H9 (cell line): ENCODE measurements at regions not wholly inside any gene's neighbourhood (a gene's known extent, or its start where the extent isn't known, plus 50 kb on each side); places are given as distances from the start of the nearest gene placed in this dataset.

ENCODE experiments used
- DNase-seq: peaks from one replicate; pipeline ENCODE4 v3.0.0-alpha.2; 2017
- H2AFZ ChIP-seq: one replicate; pipeline ENCODE4 v1.6.1; 2013; ENCODE audit warnings: mild to moderate bottlenecking, low read length, control low read depth, moderate library complexity
- H2AK5ac ChIP-seq: 2 replicates; pipeline ENCODE4 v1.6.1; 2013; ENCODE audit warnings: low read length, control low read depth, mixed read lengths; ENCODE audit not compliant: insufficient read length
- H2BK120ac ChIP-seq: one replicate; pipeline ENCODE4 v1.6.1; 2013; ENCODE audit warnings: low read depth, mild to moderate bottlenecking, low read length, control low read depth, inconsistent platforms; ENCODE audit not compliant: poor library complexity, severe bottlenecking
- H2BK12ac ChIP-seq: 2 replicates; pipeline ENCODE4 v1.6.1; 2013; ENCODE audit warnings: low read length, control low read depth, mixed read lengths, low read depth; ENCODE audit not compliant: insufficient read length
- H2BK15ac ChIP-seq: 2 replicates; pipeline ENCODE4 v1.6.1; 2013; ENCODE audit warnings: low read depth, low read length, control low read depth
- H2BK20ac ChIP-seq: one replicate; pipeline ENCODE4 v1.6.1; 2013; ENCODE audit warnings: low read depth, mild to moderate bottlenecking, low read length, control low read depth, inconsistent platforms; ENCODE audit not compliant: poor library complexity, severe bottlenecking
- H2BK5ac ChIP-seq: 2 replicates; pipeline ENCODE4 v1.6.1; 2013; ENCODE audit warnings: low read length, control low read depth, mixed read lengths; ENCODE audit not compliant: insufficient read length
- H3K14ac ChIP-seq: 2 replicates; pipeline ENCODE4 v1.6.1; 2013; ENCODE audit warnings: low read length, control low read depth; ENCODE audit not compliant: insufficient read depth
- H3K18ac ChIP-seq: 2 replicates; pipeline ENCODE4 v1.6.1; 2013; ENCODE audit warnings: low read depth, mild to moderate bottlenecking, mixed read lengths, low read length, control low read depth; ENCODE audit not compliant: insufficient read length
- H3K23ac ChIP-seq: 2 replicates; pipeline ENCODE4 v1.6.1; 2013; ENCODE audit warnings: low read length, control low read depth, mixed read lengths, low read depth; ENCODE audit not compliant: insufficient read length
- H3K23me2 ChIP-seq: 2 replicates; pipeline ENCODE4 v1.6.1; 2013; ENCODE audit warnings: low read depth, mild to moderate bottlenecking, mixed read lengths, low read length, control low read depth; ENCODE audit not compliant: insufficient read length, poor library complexity, severe bottlenecking
- H3K27ac ChIP-seq: 2 replicates; pipeline ENCODE4 v1.5.1; 2013; ENCODE audit warnings: low read length, control low read depth, mixed read lengths, low read depth; ENCODE audit not compliant: insufficient read length
- H3K27me3 ChIP-seq: 2 replicates; pipeline ENCODE4 v1.6.1; 2013; ENCODE audit warnings: low read length, control low read depth, inconsistent platforms; ENCODE audit not compliant: insufficient read depth
- H3K4ac ChIP-seq: 2 replicates; pipeline ENCODE4 v1.6.1; 2013; ENCODE audit warnings: low read depth, mild to moderate bottlenecking, control low read depth, inconsistent platforms, low read length, moderate library complexity
- H3K4me1 ChIP-seq: 2 replicates; pipeline ENCODE4 v1.6.1; 2013; ENCODE audit warnings: low read length, control low read depth, inconsistent platforms; ENCODE audit not compliant: insufficient read depth
- H3K4me2 ChIP-seq: 2 replicates; pipeline ENCODE4 v1.6.1; 2013; ENCODE audit warnings: low read length, control low read depth, mixed read lengths; ENCODE audit not compliant: insufficient read length, insufficient read depth
- H3K56ac ChIP-seq: 2 replicates; pipeline ENCODE4 v1.6.1; 2013; ENCODE audit warnings: low read depth, mild to moderate bottlenecking, mixed read lengths, low read length, control low read depth; ENCODE audit not compliant: insufficient read length
- H3K79me1 ChIP-seq: 2 replicates; pipeline ENCODE4 v1.6.1; 2013; ENCODE audit warnings: low read depth, mild to moderate bottlenecking, moderate library complexity, low read length, control low read depth, inconsistent platforms; ENCODE audit not compliant: insufficient read depth, poor library complexity, severe bottlenecking
- H3K79me2 ChIP-seq: 2 replicates; pipeline ENCODE4 v1.6.1; 2013; ENCODE audit warnings: low read length, control low read depth, inconsistent platforms; ENCODE audit not compliant: insufficient read depth
- H3K9ac ChIP-seq: 2 replicates; pipeline ENCODE4 v1.6.1; 2013; ENCODE audit warnings: low read length, control low read depth, mixed read lengths; ENCODE audit not compliant: insufficient read length; ENCODE audit errors: extremely low read depth
- H3K9me3 ChIP-seq: one replicate; pipeline ENCODE4 v1.6.1; 2013; ENCODE audit warnings: low read depth, low read length, inconsistent platforms; ENCODE audit not compliant: control insufficient read depth
- H3T11ph ChIP-seq: one replicate; pipeline ENCODE4 v1.6.1; 2013; ENCODE audit warnings: mild to moderate bottlenecking, low read length, control low read depth, inconsistent platforms
- H4K20me1 ChIP-seq: one replicate; pipeline ENCODE4 v1.6.1; 2013; ENCODE audit not compliant: control insufficient read depth, insufficient read length, insufficient read depth
- H4K5ac ChIP-seq: 2 replicates; pipeline ENCODE4 v1.6.1; 2013; ENCODE audit warnings: low read depth, mild to moderate bottlenecking, mixed read lengths, low read length, control low read depth; ENCODE audit not compliant: insufficient read length
- H4K8ac ChIP-seq: replicated peaks from 2 replicates; pipeline ENCODE4 v1.6.1; 2013; ENCODE audit warnings: low read length, control low read depth, mixed read lengths, low read depth; ENCODE audit not compliant: insufficient read length
- H4K91ac ChIP-seq: 2 replicates; pipeline ENCODE4 v1.6.1; 2013; ENCODE audit warnings: low read depth, mild to moderate bottlenecking, moderate library complexity, mixed read lengths, low read length, control low read depth; ENCODE audit not compliant: insufficient read length
- H3K27ac Mint-ChIP-seq, 3 experiments: 2 replicates in 2 of 3; 3 replicates in 1 of 3; pipeline ENCODE4 v1.8.0; 2020 to 2021; ENCODE audit warnings: mixed read lengths in 3 of 3, mild to moderate bottlenecking in 1 of 3, moderate library complexity in 1 of 3
- H3K27me3 Mint-ChIP-seq: 2 replicates; pipeline ENCODE4 v1.8.0; 2021; ENCODE audit warnings: low read depth, mild to moderate bottlenecking, moderate library complexity, mixed read lengths
- H3K36me3 Mint-ChIP-seq, 3 experiments: 2 replicates in 2 of 3; 3 replicates in 1 of 3; pipeline ENCODE4 v1.8.0; 2020 to 2021; ENCODE audit warnings: low read depth in 3 of 3, mixed read lengths in 3 of 3; ENCODE audit not compliant: insufficient read depth in 1 of 3
- H3K4me1 Mint-ChIP-seq, 2 experiments: 2 replicates each; pipeline ENCODE4 v1.8.0; 2020; ENCODE audit warnings: mixed read lengths in 2 of 2
- H3K4me3 Mint-ChIP-seq, 2 experiments: 2 replicates in 1 of 2; 3 replicates in 1 of 2; pipeline ENCODE4 v1.8.0; 2020 to 2021; ENCODE audit warnings: mild to moderate bottlenecking in 2 of 2, mixed read lengths in 2 of 2, moderate library complexity in 1 of 2
- H3K9me3 Mint-ChIP-seq, 2 experiments: 2 replicates in 1 of 2; 3 replicates in 1 of 2; pipeline ENCODE4 v1.8.0; 2020; ENCODE audit warnings: mild to moderate bottlenecking in 2 of 2, mixed read lengths in 2 of 2, moderate library complexity in 1 of 2
- CTCF ChIP-seq: fragments of 200-600 bp; sonication (generic); conservative IDR thresholded peaks from 3 replicates; pipeline ENCODE4 v1.8.0; 2021; ENCODE audit warnings: antibody characterized with exemption, mild to moderate bottlenecking
- WGBS: extraction: QIAGEN DNeasy Blood & Tissue Kit; methylation state at CpG from one replicate; pipeline ENCODE4 v1.1.7; 2013; ENCODE audit warnings: missing lambda C conversion rate, low lambda C conversion rate, mixed read lengths; ENCODE audit not compliant: insufficient read length; ENCODE audit errors: extremely low coverage; 5-methylcytosine and 5-hydroxymethylcytosine counted together

- no peak overlapping the region for H2BK120ac ChIP-seq
- H3K18ac ChIP-seq = no peak overlapping the region
- no CpG with 5 or more reads among the region's 10 CpGs for WGBS
- H3K27me3 ChIP-seq = no peaks in the 10 kb centered on the region
- H3K27me3 Mint-ChIP-seq = peaks cover 16% of the 10 kb centered on the region
- peaks cover 0 to 5% (median 2%) of the 10 kb centered on the region in 3 experiments; a peak in 3 of 7 replicates for H3K36me3 Mint-ChIP-seq
- no peak overlapping the region for H3K56ac ChIP-seq
- H3K27ac ChIP-seq = no peak overlapping the region
- H3K4me3 Mint-ChIP-seq = no peak overlapping the region
- no peak overlapping the region for H2BK20ac ChIP-seq
- no peak overlapping the region for H2BK12ac ChIP-seq
- peaks cover 15 to 27% of the 10 kb centered on the region in 2 experiments for H3K4me1 Mint-ChIP-seq
- no peak overlapping the region for H4K8ac ChIP-seq
- no peak overlapping the region for H4K91ac ChIP-seq
- no peaks in the 10 kb centered on the region for H3K79me2 ChIP-seq
- H3K23ac ChIP-seq = no peak overlapping the region
- H3K14ac ChIP-seq = no peak overlapping the region
- no peak overlapping the region for H3K4ac ChIP-seq
- peaks cover 2% of the 10 kb centered on the region; the same call in 1 of the 2 replicates for H3K4me1 ChIP-seq
- no peak overlapping the region for H2BK15ac ChIP-seq
- DNase-seq = no peak
- H3K23me2 ChIP-seq = no peaks in the 10 kb centered on the region
- TF ChIP-seq CTCF = no peak
- H3K4me2 ChIP-seq = no peak overlapping the region
- no peak overlapping the region for H3T11ph ChIP-seq
- H3K9ac ChIP-seq = no peak overlapping the region
- peak overlapping the region in 1 of 3 experiments; percentile 29; a peak in 1 of 7 replicates for H3K27ac Mint-ChIP-seq
- H4K5ac ChIP-seq = no peak overlapping the region
- no peaks in the 10 kb centered on the region for H3K9me3 ChIP-seq
- H2BK5ac ChIP-seq = no peak overlapping the region
- H2AFZ ChIP-seq = no peak overlapping the region
- H2AK5ac ChIP-seq = no peak overlapping the region
- no peaks in the 10 kb centered on the region for H3K79me1 ChIP-seq
- no peaks in the 10 kb centered on the region for H4K20me1 ChIP-seq
- H3K9me3 Mint-ChIP-seq = peaks cover 6% of the 10 kb centered on the region in 2 experiments; a peak in 3 of 5 replicates
Observed at GRCh38 chr17:77549726-77550366, 408.7 kb upstream of the TNRC6C start.
